HG03432 (cell line): ENCODE measurements at regions not wholly inside any gene's neighbourhood (a gene's known extent, or its start where the extent isn't known, plus 50 kb on each side); places are given as distances from the start of the nearest gene placed in this dataset.

Source experiments
- ATAC-seq: cut with Tn5 transposase; IDR thresholded peaks from one replicate; pipeline ENCODE4 v1.9.1; 2021; ENCODE audit warnings: mild to moderate bottlenecking, moderate library complexity; ENCODE audit not compliant: unreplicated experiment

DNA sequence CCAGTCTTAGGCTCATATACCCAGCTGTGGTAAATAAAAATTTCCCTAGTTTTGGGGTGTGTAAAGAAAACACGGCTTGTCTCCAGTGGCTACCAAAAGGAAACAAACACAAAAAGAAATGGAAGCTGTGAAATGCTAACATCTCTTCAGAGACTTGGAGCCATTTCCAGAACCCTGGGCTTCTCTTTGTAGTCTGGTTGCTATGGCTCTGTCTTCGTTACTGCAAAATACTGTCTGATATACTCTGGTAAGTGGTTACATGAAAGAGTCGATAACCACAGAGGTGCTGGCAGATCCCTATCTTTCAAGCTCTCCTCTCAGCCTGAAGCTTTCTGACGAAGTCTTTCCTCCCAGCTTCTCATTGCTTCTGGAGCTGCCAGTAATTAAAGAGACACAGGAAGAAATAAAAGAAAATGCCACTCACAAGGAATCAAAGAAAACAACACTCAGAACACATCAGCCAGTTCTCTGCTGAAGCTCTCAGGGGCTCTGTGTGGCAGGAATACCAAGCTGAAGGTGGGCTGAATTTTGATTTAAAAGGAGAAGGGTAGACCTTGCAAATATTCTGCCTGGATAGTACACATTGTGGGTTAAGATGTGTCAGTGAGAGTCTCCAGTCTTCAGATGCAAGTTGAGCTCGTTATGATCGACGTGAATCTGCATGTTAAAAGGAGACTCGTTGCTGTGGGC is 107.6 kb upstream of the FAM9C start:
- no peak for ATAC-seq

DNA sequence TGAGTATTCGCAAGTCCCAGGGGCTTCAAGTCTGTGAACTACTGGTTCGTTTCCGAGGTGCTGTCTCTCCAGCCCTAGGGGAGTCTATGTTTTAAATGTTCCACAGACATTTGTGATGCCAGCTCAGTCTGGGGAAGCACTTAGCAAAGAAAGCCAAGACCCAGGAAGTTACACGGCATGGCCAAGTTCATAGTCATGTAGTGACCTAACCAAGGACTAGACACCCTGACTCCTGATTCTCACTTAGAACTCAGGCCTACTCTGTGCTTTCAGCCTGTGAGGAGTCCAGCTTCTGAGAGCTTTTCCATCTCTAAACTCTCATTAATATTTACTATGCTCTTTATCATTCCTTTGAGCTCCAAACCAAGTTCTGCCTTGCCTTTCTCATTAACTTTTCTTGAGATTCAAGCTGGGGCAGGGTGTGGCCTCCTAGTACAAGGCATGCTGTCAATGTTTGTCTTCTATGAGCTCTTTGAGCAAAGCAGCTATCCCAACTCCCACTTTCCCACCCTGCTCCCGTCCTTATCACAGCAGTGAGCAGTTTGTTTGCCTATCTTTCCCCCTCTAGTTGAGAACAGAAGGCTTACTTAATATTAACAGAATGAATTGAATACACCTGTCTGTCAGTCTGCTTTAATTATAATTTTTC is 105.4 kb upstream of the FAM9C start:
- no peak for ATAC-seq

DNA sequence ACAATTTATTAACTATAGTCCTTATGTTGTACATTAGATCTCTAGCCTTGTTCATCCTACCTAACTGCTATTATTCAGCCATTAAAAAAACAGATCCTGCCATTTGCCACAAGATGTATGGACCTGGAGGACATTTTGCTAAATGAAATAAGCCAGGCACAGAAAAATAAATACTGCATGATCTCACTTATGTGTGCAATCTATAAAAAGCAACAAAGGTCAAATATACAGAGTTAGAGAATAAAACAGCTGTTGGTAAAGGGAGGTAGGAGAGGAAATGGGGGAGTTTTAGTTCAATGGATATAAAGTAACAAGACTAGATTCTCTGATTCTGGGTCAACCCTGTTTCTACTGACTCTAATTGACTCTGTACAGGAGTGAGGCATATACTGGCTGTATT is 103.3 kb upstream of the FAM9C start:
- ATAC-seq: no peak

DNA sequence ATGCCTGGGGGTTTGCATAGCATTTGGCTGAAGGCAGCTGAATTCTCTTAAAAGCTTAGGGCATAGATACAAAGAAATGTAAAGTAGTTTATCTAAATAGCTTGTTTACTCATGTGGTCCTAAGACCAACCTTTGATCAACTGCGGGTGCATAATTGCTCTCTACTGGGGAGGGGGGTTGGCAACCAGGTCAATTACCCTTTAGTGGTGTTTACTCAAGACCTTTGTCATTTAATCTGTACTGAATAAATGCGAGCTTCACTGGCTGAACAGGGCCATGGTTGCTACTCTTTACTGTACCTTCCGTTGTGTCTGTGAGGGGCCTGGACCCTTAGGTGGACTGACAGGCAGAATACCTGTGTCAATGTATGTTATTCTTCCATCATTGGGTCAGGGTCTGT is 102.7 kb upstream of the FAM9C start:
- ATAC-seq: no peak

DNA sequence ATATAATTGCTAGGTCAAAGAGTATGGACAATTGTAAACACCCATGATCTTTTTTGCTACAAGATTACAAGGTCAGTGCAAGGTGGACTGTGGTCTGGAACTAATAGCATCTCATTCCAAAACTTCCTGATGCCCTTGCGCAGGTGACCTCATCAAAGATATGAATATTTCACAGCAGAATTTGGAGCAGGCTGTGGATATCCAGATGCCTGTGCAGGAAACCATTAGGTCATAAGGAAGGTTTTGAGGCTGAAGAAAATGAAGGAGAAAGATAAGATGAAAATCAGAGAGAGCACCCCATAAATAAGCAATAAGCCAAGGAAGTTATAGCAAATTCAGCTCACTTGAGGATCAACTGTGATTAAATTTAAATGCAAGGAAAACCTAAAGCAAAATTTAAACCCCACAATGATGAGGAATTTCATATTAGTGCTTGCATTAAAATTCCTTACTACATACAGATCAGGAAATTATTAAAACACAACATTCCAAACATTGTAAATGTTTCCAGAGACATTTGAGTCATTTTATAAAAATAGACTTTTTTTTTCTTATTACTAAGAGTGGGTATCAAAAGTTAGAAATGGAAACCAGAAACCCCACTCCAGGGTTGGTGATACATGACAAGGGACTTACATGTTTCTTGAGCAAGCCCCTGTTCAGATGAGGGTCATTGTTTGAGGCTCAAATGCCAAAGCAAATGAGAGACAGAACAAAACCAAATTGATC is 100.7 kb upstream of the FAM9C start:
- ATAC-seq: no peak

DNA sequence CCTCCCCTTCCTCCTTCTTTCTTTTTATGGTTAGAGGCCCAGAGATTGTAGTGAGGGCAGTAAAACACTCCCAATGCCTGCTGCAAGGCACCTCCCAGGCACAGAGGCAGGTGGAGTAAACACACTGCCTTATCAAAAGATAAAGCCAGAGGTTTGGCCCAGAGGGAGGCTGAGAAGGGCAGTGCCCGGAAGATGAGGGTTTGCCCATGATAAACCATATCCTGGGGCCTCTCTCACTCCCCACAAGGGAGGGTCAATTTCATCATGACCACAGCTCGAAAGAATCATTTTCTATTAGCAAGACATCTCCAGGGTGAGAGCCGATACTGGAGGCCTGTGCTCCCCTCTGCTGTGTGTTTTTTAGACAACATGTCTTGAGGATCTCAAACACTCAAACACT is 98.5 kb upstream of the FAM9C start:
- ATAC-seq: no peak

DNA sequence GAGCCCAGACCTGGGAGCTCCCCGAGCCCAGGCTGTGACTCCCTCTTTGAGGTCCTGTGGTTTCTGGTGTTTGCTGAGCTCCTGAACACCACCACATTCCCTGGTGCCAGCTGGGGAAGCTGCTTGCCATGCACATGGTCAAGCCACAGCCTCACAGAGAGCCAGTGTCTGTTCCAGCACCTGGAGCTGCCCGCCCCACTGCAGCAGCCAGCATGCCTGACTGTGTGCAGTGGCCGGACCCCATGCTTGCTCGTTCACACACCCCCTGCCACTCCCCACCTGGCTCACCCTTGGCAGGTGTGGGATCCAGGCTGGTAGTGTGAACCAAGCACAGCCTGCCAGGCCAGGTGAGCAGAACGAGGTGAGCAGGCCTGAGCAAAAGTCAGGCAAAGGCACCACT is 95.6 kb upstream of the FAM9C start:
- ATAC-seq: no peak

DNA sequence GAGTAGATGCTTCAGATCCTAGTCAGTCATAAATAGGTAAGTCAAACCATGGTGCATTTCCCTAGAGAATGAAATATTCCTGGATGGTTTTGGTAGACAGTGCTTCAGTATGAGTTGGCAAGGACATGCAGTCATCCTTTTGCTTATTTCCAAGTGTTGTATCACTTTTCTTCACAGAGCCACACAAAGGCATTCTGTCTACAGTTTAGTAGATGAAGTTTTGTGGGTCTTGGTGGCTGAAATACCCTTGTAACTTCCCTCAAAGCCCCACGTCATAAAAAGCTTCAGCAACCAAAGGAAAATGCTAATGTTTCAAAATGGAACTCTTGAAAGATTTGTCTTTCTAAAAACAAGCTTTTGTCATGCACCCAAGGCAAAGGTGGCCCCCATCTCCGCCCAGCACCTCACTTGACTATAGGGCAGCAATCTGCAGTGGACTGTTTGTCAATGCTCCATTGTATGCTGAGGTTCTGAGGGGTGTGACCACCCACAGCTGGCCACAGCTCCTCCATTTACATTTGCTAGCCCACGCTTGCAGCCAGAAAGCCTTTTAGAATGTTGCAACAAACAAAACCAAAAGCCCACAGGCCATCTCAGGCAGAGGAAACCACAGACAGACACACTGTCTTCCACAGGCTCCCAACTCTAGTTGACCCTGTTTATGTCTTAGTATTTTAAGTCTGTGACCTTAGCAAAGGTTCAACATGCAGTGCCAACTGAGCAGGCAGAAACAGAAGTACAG is 87.1 kb upstream of the FAM9C start:
- no peak for ATAC-seq

DNA sequence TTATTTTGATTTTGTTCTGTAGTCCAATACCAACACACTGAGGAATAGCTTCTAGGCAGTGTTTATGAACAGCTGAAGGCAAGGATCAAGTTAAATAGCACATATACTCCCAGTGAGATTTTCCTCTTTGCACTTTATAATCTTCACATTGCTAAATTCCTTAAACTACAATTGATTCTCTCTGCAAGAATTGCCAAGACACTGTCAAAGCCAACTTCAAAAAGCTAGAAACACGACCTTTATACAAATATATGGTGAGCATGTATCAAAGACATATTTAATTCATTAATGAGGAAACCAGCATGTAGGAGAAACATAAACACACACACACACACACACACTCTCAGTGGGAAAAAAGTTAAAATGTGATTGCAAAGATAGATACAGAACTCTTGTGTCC is 86.4 kb upstream of the FAM9C start:
- no peak for ATAC-seq

DNA sequence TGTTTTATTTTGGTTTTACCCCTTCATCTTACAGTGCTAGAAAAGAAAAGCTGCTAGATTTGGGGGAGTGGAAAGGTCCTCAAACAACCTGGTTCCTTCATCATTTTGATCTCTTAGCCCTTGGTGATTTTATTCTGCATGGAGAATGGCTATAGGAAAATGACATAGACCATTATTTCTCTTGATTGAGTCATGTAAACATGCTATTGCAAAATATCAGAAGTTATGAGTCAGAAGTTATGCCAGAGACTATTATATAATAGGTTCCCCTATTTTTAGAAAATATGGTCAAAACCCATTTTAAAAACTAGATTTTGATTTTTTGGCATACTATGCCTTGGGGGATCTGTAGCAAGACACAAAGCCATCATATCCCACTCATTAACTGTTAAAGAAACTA is 83.7 kb upstream of the FAM9C start:
- ATAC-seq: no peak

DNA sequence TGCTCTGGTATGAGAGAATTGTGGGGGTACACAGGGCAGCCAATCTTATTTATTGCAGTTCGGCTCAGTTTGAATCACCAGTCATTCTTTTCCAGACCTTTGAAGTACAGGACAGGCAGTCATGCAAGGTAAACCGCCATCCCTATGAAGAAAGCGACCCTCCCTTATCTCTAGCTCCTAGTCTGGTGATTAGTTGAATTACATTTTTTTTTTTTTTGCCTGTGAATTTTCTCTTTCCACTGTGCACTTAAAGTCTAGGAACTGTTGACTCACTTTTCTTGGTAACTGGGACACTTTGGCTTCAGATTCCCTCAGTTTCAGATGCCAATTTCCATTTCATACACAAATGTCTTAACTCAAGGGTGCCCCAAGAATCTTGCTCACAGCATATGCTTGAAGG is 82.4 kb upstream of the FAM9C start:
- ATAC-seq: no peak

DNA sequence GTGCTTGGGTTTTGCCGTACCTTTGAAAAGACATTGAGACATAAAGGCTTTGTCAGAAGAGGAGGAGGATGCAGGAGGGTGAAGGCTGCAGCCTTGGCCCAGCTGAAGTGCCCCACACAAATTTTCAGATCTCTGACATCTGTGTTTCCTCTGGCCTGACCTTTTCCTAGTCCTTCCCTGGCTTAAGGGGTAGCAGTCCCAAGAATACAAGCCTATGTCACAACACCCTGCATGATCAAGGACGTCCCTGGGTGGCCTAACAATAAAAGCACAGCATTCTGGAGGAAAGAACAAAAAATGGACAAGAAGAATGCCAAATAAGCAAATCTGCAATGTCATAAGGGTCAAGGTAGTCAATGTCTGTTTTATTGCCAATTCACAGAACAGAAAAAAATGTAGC is 80.8 kb upstream of the FAM9C start:
- no peak for ATAC-seq

DNA sequence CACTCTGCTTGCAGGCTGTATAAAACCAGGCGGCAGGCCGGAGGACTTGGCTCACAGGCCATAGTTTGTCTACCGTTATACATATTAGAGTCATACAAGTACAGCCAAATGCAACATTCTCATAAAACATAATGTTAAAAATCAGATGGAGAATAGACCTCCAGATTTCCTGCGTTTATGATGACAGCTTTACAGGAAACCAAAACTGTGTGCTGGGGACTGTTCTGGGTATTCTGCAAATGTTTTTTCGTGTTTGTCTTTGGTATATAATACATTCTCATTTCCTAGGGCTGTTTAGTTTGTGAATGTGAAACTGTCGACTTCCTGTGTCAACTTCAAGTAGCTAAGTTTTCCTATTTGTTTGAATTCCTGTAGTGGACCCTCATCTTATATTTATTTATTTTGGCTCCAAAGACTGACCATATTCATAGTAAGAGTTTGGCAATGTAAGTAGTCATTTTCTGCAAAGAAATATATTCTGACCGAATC is 79.5 kb upstream of the FAM9C start:
- ATAC-seq: peak; percentile 45

DNA sequence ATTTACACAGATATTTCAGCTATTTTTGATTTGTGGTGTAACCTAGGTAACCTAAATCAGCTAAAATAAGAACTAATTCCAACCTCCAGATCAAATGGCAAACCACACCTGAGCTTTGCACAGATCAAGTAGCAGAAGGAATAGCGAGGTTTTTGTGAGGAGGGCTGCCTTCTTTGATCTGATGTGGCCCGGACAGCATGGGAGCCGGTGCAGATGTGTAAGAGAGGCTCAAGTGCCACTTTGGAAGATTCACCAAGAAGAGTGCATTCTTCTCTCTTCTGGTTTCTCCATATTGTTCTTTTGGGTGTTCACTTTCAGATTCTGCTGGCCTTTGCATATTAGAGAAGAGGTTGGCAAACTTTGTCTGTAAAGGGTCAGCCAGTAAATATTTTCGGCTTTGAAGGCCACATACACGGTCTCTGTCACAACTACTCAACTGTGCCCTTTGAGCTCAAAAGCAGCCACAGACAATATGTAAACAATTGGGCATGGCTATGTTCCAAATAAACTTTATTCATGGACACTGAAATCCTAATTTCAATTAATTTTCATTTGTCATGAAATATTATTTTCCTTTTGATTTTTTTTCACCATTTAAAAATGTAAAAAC is 78.9 kb upstream of the FAM9C start:
- ATAC-seq: no peak

DNA sequence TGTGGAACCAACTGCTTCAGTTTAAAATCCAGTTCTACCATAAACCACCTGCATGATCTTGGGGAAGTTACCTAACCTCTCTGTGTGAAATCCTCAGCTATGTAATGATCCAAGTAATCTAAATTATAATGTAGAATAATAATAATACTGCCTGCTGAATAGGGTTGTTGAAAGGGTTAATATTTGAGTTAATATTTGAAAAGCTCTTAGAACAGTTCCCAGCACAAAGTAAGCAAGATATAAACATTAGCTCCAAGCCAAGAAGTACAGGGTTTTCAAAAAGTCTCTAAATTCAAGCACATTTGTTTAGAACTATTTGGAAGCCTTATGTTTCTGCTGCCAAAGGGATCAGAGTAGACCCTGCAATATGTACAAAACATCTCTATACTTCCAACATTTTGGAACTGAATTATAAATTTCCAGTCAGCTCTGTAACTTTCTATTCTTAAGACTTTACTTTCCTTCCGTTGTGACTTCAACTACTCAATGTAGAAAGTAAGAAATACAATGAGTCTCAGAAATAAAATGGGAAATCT is 76.7 kb upstream of the FAM9C start:
- ATAC-seq: no peak

DNA sequence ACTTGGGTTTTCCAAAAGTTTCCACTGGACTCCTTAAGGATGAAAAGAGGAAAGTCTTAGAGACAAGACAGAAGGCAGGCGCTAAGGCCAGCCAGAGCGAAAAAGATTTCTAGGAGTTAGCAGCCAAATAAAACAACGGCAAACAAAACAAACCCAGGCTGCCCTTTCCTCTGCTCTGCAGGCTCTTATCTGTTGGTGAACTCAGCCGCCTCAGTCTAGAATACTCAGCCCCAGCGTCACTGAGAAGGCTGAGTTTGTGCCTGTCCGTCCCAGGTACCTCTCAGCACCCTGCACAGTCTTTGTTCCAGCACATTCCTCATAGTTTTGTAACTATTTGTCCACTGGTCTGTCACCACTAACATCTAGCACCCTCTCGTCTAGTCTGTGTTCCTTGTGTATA is 75.6 kb upstream of the FAM9C start:
- no peak for ATAC-seq

DNA sequence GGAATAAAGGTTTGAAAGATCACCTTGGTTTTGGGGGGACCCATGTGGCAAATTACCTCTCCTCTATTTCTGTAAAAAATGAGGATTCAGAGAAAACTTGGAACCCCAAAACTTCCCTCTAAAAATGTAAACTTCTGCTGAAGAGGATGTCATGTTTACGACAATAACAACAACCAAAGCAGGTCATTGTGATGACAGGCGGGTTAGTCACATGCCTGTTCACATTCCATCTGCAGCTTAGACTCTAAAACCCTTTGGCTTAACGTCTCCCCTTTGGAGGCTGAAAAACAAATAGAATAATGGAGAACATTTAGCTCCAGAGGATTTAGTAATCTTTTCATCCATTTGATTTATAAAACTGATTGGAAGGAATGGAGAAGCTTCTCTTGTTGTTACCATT is 75.0 kb upstream of the FAM9C start:
- ATAC-seq: no peak

DNA sequence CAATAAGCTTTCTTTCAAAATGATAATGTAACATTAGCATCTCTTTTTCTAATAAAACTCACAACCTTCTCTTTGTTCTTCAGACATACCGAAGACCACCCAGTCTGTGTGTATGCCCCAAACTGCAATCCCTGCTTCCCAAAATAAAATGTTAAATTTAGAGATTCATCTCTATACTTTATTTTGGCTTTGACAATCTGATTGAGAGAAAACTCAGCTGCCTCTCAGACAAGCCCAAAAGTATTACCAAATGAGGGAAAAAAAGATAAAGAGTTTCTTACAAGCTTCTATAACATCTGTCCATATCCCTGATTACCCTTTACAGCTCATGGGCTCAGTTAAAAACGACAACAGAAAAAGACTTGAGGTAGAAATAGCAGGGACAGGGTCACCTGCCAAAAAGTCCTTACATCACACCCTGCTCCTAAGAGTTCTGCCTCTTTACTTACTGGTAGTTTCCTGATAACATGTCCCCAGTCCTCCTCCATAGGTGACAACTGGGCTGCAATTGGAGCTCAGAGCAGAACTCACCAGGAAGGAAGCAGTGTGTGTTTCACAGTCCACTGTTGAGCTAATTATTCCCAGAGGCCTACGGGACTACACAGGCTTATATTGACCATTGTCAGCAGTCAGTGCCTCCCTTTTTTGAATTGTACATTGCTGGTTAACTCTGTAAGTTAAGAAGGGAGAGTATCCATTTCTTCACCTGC is 70.9 kb upstream of the FAM9C start:
- ATAC-seq: no peak

DNA sequence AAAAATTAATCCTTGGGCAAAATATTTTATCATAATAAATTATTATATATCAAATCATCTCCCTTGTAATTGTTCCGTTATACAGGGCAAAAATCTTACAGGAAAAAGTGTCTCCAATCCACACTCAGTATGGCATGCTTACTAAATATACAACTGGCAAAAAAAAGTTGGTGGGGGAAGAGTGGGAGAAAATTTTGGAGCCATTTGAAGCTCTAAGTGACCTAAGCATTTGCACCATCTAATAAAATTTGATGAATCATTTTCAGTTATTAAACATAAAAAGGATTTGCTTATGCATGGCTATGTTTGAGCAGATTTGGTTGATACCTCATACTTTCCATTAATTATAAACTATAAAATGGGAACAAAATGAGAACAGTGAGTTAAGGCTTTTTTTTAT is 68.1 kb upstream of the FAM9C start:
- no peak for ATAC-seq
